DMS114 treated with DMSO at 0.1 percent for 48 hours (cell line): ENCODE measurements at regions not wholly inside any gene's neighbourhood (a gene's known extent, or its start where the extent isn't known, plus 50 kb on each side); places are given as distances from the start of the nearest gene placed in this dataset.
"Not testable (repeated sequence)": the region's sequence is repeated elsewhere in the genome, so short reads cannot be mapped to it uniquely, and the experiment has no call there.

Source experiments
- DNase-seq: peaks from one replicate; lab custom pipeline; 2025; ENCODE audit not compliant: unreplicated experiment; lab: John Stamatoyannopoulos, UW

DNA sequence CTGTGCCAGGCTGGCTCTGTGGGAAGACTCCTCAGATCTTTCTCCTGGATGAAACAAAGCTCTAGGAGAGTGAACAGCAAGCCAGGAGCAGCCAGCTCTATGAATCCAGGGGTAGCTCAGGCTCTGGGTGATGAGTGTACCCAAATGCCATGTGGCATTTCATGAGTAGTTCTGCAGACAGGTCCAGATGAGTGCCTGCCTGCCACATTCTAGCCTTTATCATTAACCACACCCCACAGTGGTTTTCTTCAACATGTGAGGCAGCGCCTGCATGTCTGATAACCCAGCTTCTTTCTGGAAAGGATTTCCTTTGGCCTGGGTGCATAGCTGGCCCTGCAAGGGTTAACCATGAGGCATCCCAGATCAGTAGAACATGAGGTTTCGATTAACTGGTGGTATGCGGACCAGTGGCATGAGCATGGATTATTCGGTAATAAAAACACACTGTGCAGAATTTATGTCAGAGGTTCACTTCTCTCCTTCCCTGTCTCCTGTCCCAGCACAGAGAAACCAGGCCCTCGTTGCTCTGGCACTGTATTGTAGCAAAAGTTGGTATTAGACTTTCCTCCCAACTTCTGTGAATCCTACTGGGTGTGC lies 381.9 kb upstream of the ZNF462 start:
- no peak for DNase-seq

GRCh38 chr9:106482733-106483132 lies 380.2 kb upstream of the ZNF462 start:
- no peak for DNase-seq

- no peak for DNase-seq
These were observed 376.3 kb upstream of the ZNF462 start for GRCh38 chr9:106486685-106487084.

DNA sequence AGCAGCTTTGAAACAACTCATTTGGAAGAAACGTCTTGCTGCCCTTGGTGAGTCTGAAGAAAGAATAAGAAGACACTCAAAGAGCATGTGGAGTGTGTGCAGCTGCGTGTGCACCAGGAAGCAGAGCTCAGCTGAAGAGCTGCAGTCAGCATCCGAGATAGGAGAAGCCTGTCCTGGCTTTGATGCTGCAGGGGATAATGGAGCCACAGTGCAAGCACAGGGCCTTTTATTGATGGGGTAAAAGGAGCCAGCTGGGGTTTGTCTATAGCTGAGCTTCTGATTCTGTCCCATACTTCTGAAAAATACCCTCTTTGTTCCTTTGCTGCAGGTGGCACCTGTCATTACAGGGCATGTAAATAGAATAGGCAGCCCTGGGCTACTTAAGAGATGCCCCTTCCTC lies 375.7 kb upstream of the ZNF462 start:
- DNase-seq = no peak

DNA sequence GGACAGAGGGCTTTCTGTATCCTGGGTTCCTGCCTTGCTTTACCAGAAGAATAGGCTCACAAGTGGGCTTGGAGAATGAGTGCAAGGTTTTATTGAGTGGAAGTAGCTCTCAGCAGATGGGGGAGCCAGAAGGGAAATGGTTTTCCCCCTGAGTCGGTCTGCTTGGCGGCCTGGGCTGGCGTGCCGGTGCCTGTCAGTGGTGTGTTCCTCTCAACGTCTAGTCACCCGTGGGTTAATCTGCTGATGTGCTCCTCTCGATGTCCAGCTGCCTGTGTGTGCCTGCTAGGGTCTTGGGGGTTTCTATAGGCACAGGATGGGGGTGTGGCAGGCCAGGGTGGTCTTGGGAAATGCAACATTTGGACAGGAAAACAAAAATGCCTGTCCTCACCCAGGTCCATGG lies 370.8 kb upstream of the ZNF462 start:
- not testable (repeated sequence) for DNase-seq

GRCh38 chr9:106500171-106500570 lies 362.8 kb upstream of the ZNF462 start:
- DNase-seq = no peak

DNA sequence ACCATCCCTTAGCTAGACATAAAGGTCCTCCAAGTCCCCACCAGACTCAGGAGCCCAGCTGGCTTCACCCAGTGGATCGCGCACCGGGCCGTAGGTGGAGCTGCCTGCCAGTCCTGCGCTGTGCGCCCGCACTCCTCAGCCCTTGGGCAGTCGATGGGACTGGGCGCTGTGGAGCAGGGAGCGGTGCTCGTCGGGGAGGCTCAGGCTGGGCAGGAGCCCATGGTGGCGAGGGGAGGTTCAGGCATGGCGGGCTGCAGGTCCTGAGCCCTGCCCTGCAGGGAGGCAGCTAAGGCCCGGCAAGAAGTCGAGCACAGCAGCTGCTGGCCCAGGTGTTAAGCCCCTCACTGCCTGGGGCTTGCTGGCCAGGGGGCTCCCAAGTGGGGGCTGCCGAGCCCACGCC lies 361.8 kb upstream of the ZNF462 start:
- not testable (repeated sequence) for DNase-seq

GRCh38 chr9:106502930-106503329 lies 360.0 kb upstream of the ZNF462 start:
- no peak for DNase-seq

DNA sequence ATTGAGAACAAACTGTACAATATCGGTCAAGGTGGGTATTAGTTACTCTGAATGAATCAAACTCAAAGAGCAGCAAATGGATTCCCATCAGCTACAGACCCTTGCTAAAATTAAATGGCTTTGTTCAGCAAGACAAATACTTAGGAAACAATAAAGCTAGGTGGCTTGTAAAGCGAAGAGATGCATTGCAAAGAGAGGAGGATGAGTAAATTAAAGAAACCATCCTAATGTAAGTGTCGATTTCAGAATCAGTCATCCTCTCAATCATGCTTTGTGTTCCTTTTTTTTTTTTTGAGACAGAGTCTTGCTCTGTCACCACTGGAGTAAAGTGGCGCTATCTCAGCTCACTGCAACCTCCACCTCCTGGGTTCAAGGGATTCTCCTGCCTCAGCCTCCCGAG lies 359.2 kb upstream of the ZNF462 start:
- no peak for DNase-seq

- DNase-seq = no peak
These were observed 336.2 kb upstream of the ZNF462 start for GRCh38 chr9:106526716-106527204.

GRCh38 chr9:106528158-106528557 lies 334.8 kb upstream of the ZNF462 start:
- DNase-seq = no peak

DNA sequence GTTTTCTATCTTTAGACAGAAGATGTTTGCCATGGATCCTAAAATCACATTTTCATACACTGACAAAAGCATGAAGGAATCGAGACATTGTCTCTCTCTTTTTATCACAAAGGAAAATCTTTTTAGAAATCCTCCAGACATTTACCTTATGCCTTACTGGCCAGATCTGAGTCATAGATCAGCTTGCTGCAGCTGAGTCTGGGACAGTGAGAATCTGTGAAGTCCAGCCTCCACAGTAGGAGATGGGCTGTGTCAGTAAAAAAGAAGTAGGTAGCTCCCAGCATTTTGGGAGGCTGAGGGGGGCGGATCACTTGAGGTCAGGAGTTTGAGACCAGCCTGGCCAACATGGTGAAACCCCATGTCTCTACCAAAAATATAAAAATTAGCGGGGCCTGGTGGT lies 333.4 kb upstream of the ZNF462 start:
- no peak for DNase-seq

GRCh38 chr9:106531491-106531890 lies 331.5 kb upstream of the ZNF462 start:
- DNase-seq = no peak

DNA sequence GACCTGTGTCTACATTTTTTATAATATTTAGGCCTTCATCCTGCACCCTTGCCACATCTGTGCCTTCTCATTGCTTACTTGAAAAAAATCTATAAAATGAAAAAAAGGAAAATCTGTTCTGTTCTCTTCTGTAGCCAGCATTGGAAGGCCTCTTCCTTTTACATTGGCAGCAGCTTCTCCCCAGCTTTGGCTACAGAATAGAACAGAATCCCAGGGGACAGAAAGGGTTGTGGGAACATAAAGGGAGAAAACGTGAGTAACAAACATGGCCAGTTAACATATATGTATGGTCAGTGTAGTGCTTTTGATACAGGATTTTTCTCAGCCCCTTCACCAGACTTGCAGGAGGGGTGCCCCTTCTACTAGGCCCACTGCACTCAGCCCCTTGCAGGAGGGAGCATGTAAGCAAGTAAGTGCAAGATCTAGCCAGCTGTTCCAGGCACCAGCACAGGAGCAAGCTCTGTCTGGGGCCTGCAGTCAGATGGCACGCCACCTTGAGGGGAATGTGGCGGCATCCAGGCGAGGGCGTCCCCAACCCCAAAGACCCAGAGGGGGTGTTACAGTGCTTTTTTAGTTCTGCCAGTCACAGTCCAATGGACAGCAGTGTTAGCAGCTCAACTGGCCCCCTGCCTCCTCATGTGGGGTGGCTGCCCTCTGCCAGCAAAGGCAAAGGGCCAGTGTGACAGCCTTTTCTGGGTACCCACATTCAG lies 330.5 kb upstream of the ZNF462 start:
- no peak for DNase-seq

- DNase-seq = no peak
These were observed 328.2 kb upstream of the ZNF462 start for GRCh38 chr9:106534800-106535199.

DNA sequence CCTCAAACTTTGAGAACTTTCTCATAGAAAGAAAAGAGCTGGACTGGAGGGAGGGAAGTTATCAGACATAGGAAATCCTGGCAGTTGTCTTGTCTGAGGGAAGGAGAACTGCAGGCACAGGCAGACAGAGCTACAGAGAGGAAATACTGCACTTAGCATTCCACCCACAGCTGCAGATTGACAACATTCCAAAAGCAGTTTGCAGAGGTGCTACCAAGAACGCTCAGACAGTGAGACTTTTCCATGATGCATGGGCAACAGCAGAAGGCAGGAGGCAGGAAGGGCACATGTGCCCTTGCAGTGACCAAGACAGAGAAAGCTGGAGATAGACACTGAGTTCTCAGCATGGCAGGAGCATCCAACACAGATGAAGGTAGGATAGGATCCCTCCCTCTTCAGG lies 327.5 kb upstream of the ZNF462 start:
- DNase-seq = no peak

DNA sequence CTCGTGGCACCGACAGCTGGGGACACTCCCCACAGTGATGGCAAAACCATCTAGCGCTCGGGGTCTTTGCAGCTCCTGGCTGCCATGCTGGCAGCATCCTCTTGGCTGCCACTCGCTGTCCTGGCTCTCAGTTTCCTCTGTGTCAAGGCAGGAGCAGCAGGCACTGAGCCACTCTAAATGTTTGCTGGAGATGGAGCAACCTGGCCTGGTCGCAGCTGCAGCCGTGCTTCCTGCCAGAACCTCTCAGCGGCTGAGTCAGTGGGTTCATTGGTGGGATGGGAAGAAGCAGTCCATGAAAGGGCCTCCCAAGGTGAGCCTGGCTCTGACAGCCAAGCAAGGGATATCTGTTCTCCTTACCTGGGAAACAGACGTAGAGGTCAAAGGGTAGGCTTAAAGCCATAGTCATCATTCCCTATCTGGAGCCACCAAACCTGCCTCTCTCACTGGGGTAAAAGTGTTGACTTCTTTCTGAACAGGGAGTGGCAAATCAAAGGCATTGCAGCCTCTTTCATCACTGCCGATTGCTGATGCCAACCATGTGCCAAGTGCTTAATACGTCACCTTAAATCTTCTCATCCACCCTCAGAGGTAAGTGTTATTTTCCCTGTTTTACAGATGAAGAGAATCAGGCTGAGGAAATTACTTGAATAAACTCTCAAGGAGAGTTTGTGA lies 304.8 kb upstream of the ZNF462 start:
- no peak for DNase-seq

DNA sequence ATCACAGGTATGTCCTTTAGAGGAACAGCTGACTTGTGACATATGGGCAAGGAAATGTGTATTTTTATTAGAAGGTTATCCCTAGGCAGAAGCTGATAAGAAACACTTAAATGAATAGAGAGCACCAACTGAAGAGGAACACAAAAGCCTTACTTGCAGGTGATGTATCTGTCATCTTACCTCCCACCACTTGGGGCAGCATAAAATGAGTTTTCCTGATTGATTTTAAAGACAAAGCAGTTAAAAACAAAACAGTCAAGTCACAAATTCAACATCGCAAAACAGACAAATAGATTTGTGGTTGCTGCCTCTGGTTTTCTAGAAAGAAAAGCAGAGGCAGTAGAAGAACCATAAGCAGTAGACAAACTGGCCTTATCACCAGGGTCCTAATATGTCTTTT lies 302.4 kb upstream of the ZNF462 start:
- no peak for DNase-seq

DNA sequence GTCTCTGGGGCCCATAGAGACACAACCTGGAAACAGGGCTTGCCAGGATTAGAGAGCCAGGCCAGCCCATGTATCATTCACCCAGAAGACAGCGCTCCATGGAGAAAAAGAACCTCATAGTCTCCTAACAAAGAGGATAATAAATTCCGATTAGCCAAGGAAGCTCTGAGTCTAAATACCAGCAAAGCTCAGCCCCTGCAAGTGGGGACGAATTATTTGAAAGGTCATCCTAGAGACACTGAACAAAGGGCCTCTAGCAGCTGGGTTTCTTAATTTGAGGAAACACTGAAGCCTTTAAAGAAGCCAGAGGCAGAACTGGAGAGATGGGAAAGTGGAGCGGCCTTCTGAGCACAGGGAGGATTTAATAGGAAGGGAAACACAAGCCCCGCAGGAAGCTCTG lies 287.1 kb upstream of the ZNF462 start:
- no peak for DNase-seq

DNA sequence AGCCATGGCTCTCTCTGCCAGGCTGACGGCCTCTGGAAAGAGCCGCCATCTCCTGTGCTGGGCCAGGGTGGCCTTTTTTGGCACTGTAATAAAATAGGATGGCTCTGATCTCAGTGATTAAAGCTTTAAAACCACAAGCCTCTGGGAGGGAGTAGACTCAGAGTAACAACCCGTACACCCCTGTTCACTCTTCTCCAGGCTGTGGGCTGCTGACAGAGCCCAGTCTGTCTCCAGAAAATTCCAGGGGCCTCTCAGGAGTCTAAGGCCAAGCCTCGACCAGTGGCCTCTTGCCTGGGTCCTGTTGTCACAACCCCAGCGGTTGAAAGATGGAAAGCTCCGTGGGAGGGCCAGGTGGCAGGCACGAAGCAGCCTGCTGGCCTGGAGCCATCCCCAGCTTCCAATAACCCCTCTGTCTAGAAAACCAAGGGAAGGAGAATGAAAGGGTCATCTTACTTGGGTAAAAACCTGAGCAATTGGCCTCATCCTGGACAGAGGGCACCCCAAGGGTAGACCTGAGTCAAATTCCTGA lies 286.7 kb upstream of the ZNF462 start:
- DNase-seq = no peak

DNA sequence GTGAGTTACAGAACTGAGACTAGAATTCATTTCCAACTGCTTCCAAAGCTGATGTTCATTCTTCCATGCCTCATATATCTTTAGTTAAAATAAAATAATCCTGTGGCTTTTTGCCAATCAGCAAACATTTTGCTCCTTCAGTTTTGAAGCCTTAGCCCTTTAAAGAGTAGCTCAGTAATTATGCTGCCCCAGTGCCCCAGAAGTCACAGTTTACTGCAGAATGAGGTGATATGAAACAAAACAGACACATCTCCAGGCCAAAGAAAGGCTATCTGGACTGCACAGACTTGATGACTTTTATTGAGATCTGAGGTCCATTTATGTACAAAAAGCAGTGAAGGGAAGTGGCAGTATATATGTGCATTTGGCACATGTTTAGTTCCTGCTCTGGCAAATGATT lies 285.8 kb upstream of the ZNF462 start:
- DNase-seq = no peak

DNA sequence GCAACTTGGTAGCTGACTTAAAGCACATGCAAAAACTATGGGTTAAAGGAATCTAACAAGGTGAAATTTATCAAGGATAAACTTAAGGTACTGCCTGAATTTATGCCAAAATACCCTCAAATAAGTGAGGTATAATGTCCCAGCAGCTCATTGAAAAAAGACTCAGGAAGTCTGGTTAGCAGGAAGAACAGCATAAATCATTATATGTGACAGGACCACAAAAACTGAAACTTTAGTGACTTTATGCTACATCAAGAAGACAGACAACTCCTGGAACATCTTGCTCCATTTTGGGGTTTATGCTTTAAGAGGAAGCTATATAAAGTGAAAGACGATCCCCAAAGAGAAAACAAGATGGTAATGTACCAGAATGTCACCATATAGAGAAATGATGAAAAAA lies 282.4 kb upstream of the ZNF462 start:
- DNase-seq = no peak
